PC-9 (cell line): ENCODE measurements at regions not wholly inside any gene's neighbourhood (a gene's known extent, or its start where the extent isn't known, plus 50 kb on each side); places are given as distances from the start of the nearest gene placed in this dataset.

Experiments
- BruUV-seq: library from RNA; stranded (reverse); fragments of 400-500 nt; replicated peaks from 2 replicates; lab custom pipeline; 2021; lab: Mats Ljungman, UMichigan
- CTCF ChIA-PET: fragments of 300-600 bp; sonication (Branson Sonifier 250); formaldehyde crosslinking; loops from one replicate; lab custom pipeline; 2022; ENCODE audit warnings: antibody characterized with exemption; lab: Charles Lee
- POLR2A ChIA-PET: fragments of 300-600 bp; sonication (Branson Sonifier 250); formaldehyde crosslinking; loops from one replicate; lab custom pipeline; 2022; ENCODE audit warnings: antibody characterized with exemption; ENCODE audit not compliant: unreplicated experiment; lab: Charles Lee
- DNase-seq, 2 experiments: peaks; one replicate each; pipeline versions ENCODE4 v3.0.0 to v3.0.0-alpha.2; 2015 to 2022; ENCODE audit warnings: mixed read lengths in 1 of 2
- H2AFZ ChIP-seq: fragments of 200-600 bp; sonication (generic); 2 replicates; pipeline ENCODE4 v1.8.1; 2017; ENCODE audit warnings: antibody characterized with exemption
- H3F3A ChIP-seq: fragments of 200-600 bp; sonication (generic); 2 replicates; pipeline ENCODE4 v1.8.1; 2017; ENCODE audit warnings: antibody characterized with exemption, mild to moderate bottlenecking, low read depth; ENCODE audit not compliant: insufficient read depth
- H3K27ac ChIP-seq: fragments of 200-600 bp; sonication (generic); 2 replicates; pipeline ENCODE4 v1.6.1; 2016; ENCODE audit warnings: mixed run types
- H3K27me3 ChIP-seq: fragments of 200-600 bp; sonication (generic); 2 replicates; pipeline ENCODE4 v1.6.1; 2016; ENCODE audit warnings: low read depth, mixed run types; ENCODE audit not compliant: insufficient read depth
- H3K36me3 ChIP-seq: fragments of 200-600 bp; sonication (generic); 2 replicates; pipeline ENCODE4 v1.6.1; 2016; ENCODE audit warnings: low read depth, mixed run types
- H3K4me1 ChIP-seq: fragments of 200-600 bp; sonication (generic); replicated peaks from 2 replicates; pipeline ENCODE4 v1.6.1; 2016; ENCODE audit warnings: mixed run types; ENCODE audit not compliant: insufficient read depth
- H3K4me2 ChIP-seq: fragments of 200-600 bp; sonication (generic); 2 replicates; pipeline ENCODE4 v1.6.1; 2017; ENCODE audit warnings: mixed run types
- H3K4me3 ChIP-seq: fragments of 200-600 bp; sonication (generic); 2 replicates; pipeline ENCODE4 v1.6.1; 2016; ENCODE audit warnings: mixed run types
- H3K79me2 ChIP-seq: fragments of 200-600 bp; sonication (generic); 2 replicates; pipeline ENCODE4 v1.6.1; 2017; ENCODE audit warnings: low read depth, mixed run types
- H3K9me2 ChIP-seq: fragments of 200-600 bp; sonication (generic); 2 replicates; pipeline ENCODE4 v1.8.1; 2017; ENCODE audit warnings: mild to moderate bottlenecking; ENCODE audit not compliant: insufficient read depth
- H3K9me3 ChIP-seq: fragments of 200-600 bp; sonication (generic); 2 replicates; pipeline ENCODE4 v1.8.1; 2016; ENCODE audit warnings: low read depth; ENCODE audit not compliant: insufficient read depth
- H4K20me1 ChIP-seq: fragments of 200-600 bp; sonication (generic); 2 replicates; pipeline ENCODE4 v1.8.1; 2017; ENCODE audit not compliant: insufficient read depth
- EZH2 ChIP-seq: fragments of 200-600 bp; sonication (generic); IDR thresholded peaks from 2 replicates; pipeline ENCODE4 v1.8.0; 2017; ENCODE audit warnings: antibody characterized with exemption, low read depth
- intact Hi-C: fragments of 100-400 bp; cut with micrococcal nuclease; formaldehyde crosslinking; loops from one replicate; pipeline ENCODE4 v1.10.0; 2022; ENCODE audit not compliant: unreplicated experiment
- TF ChIP-seq, protein P1 (sequence below): fragments of 200-600 bp; sonication (generic); conservative IDR thresholded peaks from 2 replicates; pipeline ENCODE4 v1.6.1; 2017; ENCODE audit warnings: mixed run types, antibody characterized with exemption, mild to moderate bottlenecking, moderate library complexity

DNA sequence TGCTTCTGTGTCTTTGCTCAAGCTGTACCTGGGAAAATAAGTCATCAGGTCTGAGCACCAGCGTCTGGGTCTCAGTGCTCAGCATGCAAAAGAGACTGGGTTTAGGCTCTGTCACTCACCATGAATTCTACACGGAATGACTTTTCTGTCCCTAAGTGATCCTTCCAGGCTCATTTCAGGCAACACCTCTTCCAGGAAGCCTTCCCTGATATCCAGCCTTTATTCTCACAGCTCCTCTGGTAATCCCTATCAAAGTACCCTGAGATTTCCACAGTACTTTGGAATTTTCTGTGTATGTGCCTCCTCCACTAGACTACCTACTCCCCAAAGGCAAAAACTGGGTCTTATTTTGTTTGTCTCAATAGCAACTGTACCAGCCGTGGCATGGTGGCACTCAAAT is 92.7 kb upstream of the BOD1 start:
- ChIA-PET CTCF (no interaction called here), POLR2A (interaction anchor here (0.6 kb wide), 1 partner anchor 82 kb away, joined by 4 read pairs; no protein-coding TSS in a partner anchor)
- Histone ChIP-seq H3K36me3 (no peaks in the 10 kb centered on the region), H3K9me3 (no peaks in the 10 kb centered on the region), H3K27ac (no peak overlapping the region), H4K20me1 (no peaks in the 10 kb centered on the region), H3K4me1 (peaks cover 2% of the 10 kb centered on the region), H3F3A (peaks cover 8% of the 10 kb centered on the region; the same call in 1 of the 2 replicates), H2AFZ (no peak overlapping the region), H3K27me3 (no peaks in the 10 kb centered on the region), H3K4me3 (no peak overlapping the region), H3K4me2 (no peak overlapping the region), H3K9me2 (no peaks in the 10 kb centered on the region), H3K79me2 (no peaks in the 10 kb centered on the region)
- no TSS peak for BruUV-seq
- no peak for TF ChIP-seq EZH2
- TF ChIP-seq, protein P1, sequence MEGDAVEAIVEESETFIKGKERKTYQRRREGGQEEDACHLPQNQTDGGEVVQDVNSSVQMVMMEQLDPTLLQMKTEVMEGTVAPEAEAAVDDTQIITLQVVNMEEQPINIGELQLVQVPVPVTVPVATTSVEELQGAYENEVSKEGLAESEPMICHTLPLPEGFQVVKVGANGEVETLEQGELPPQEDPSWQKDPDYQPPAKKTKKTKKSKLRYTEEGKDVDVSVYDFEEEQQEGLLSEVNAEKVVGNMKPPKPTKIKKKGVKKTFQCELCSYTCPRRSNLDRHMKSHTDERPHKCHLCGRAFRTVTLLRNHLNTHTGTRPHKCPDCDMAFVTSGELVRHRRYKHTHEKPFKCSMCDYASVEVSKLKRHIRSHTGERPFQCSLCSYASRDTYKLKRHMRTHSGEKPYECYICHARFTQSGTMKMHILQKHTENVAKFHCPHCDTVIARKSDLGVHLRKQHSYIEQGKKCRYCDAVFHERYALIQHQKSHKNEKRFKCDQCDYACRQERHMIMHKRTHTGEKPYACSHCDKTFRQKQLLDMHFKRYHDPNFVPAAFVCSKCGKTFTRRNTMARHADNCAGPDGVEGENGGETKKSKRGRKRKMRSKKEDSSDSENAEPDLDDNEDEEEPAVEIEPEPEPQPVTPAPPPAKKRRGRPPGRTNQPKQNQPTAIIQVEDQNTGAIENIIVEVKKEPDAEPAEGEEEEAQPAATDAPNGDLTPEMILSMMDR = no peak
- DNase-seq = no peak
- intact Hi-C loops = no loop called here

GRCh38 chr5:173709761-173710160 is 93.3 kb upstream of the BOD1 start:
- DNase-seq = no peak
- no peaks in the 10 kb centered on the region for H4K20me1 ChIP-seq
- no peaks in the 10 kb centered on the region for H3K27me3 ChIP-seq
- peaks cover 8% of the 10 kb centered on the region for H3K4me1 ChIP-seq
- H3K9me2 ChIP-seq = no peaks in the 10 kb centered on the region
- intact Hi-C loops = no loop called here
- H2AFZ ChIP-seq = no peak overlapping the region
- no peaks in the 10 kb centered on the region for H3K36me3 ChIP-seq
- H3K4me3 ChIP-seq = no peak overlapping the region
- no peak overlapping the region for H3K27ac ChIP-seq
- TF ChIP-seq, protein P1 = no peak
- no peak for TF ChIP-seq EZH2
- no peaks in the 10 kb centered on the region for H3K9me3 ChIP-seq
- H3K4me2 ChIP-seq = no peak overlapping the region
- H3F3A ChIP-seq = peaks cover 8% of the 10 kb centered on the region; the same call in 1 of the 2 replicates
- ChIA-PET CTCF (interaction anchor here (0.6 kb wide), 1 partner anchor 264 kb away, joined by 4 read pairs; no protein-coding TSS in a partner anchor), POLR2A (interaction anchor here (0.6 kb wide), 2 partner anchors 82 to 263 kb away, joined by 4 read pairs; no protein-coding TSS in a partner anchor)
- no peaks in the 10 kb centered on the region for H3K79me2 ChIP-seq
- no TSS peak for BruUV-seq

DNA sequence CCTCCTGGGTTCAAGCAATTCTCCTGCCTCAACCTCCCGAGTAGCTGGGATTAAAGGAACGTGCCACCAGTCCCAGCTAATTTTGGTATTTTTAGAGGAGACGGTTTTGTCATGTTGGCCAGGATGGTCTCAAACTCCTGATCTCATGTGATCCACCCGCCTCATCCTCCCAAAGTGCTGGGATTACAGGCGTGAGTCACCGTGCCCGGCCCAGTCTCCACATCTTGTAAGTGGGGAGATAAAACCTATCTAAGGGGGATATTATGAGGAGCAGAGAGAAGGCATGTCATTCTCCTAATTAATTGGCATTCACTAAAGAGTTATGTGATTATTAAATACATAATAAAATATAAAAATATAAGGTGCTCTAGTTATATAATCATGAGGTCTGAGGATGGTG is 94.1 kb upstream of the BOD1 start:
- Histone ChIP-seq H3K9me3 (no peaks in the 10 kb centered on the region), H3K4me3 (no peak overlapping the region), H3K27ac (no peak overlapping the region), H3K79me2 (no peaks in the 10 kb centered on the region), H3K36me3 (no peaks in the 10 kb centered on the region), H2AFZ (no peak overlapping the region), H3K27me3 (no peaks in the 10 kb centered on the region), H3K4me1 (peaks cover 13% of the 10 kb centered on the region), H3F3A (peaks cover 8% of the 10 kb centered on the region; the same call in 1 of the 2 replicates), H3K9me2 (no peaks in the 10 kb centered on the region), H3K4me2 (no peak overlapping the region), H4K20me1 (no peaks in the 10 kb centered on the region)
- intact Hi-C loops = no loop called here
- BruUV-seq = no TSS peak
- ChIA-PET CTCF (no interaction called here), POLR2A (interaction anchor here (0.6 kb wide), 1 partner anchor 262 kb away, joined by 4 read pairs; no protein-coding TSS in a partner anchor)
- DNase-seq = no peak
- TF ChIP-seq, protein P1 = no peak
- TF ChIP-seq EZH2 = no peak
